Neural progenitor cell (in vitro differentiated cells): ENCODE measurements at regions not wholly inside any gene's neighbourhood (a gene's known extent, or its start where the extent isn't known, plus 50 kb on each side); places are given as distances from the start of the nearest gene placed in this dataset.

Source experiments
- CTCF ChIP-seq: fragments of 200-600 bp; sonication (generic); IDR thresholded peaks from 2 replicates; pipeline ENCODE4 v1.5.1; 2017; ENCODE audit warnings: antibody characterized with exemption, mild to moderate bottlenecking
- EZH2 ChIP-seq: fragments of 200-600 bp; sonication (generic); IDR thresholded peaks from 2 replicates; pipeline ENCODE4 v1.6.1; 2017; ENCODE audit warnings: antibody characterized with exemption, mild to moderate bottlenecking, moderate library complexity

GRCh38 chrX:66892004-66892403 is 253.1 kb upstream of the EDA2R start:
- TF ChIP-seq CTCF: no peak
- no peak for TF ChIP-seq EZH2
